ENCODE measurements at regions not wholly inside any gene's neighbourhood (a gene's known extent, or its start where the extent isn't known, plus 50 kb on each side); places are given as distances from the start of the nearest gene placed in this dataset.

GRCh38 chr20:12698817-12699216, 310.0 kb upstream of the SPTLC3 start:
- TF ChIP-seq, protein P1, sequence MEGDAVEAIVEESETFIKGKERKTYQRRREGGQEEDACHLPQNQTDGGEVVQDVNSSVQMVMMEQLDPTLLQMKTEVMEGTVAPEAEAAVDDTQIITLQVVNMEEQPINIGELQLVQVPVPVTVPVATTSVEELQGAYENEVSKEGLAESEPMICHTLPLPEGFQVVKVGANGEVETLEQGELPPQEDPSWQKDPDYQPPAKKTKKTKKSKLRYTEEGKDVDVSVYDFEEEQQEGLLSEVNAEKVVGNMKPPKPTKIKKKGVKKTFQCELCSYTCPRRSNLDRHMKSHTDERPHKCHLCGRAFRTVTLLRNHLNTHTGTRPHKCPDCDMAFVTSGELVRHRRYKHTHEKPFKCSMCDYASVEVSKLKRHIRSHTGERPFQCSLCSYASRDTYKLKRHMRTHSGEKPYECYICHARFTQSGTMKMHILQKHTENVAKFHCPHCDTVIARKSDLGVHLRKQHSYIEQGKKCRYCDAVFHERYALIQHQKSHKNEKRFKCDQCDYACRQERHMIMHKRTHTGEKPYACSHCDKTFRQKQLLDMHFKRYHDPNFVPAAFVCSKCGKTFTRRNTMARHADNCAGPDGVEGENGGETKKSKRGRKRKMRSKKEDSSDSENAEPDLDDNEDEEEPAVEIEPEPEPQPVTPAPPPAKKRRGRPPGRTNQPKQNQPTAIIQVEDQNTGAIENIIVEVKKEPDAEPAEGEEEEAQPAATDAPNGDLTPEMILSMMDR (conservative IDR thresholded peaks at IDR 0.05 in 1 of 2, IDR thresholded peaks at IDR 0.05 in 1 of 2; ENCODE audit: low read depth in 1 of 2, low read length in 2 of 2) = no peak
- TF ChIP-seq EZH2 (IDR thresholded peaks at IDR 0.05; ENCODE audit: low read length, missing control alignments) = no peak
